PC-9 (cell line): ENCODE measurements at regions not wholly inside any gene's neighbourhood (a gene's known extent, or its start where the extent isn't known, plus 50 kb on each side); places are given as distances from the start of the nearest gene placed in this dataset.

Experiments used
- CTCF ChIP-seq: fragments of 200-600 bp; sonication (generic); conservative IDR thresholded peaks from 2 replicates; pipeline ENCODE4 v1.6.1; 2017; ENCODE audit warnings: mixed run types, antibody characterized with exemption, mild to moderate bottlenecking, moderate library complexity
- EZH2 ChIP-seq: fragments of 200-600 bp; sonication (generic); IDR thresholded peaks from 2 replicates; pipeline ENCODE4 v1.8.0; 2017; ENCODE audit warnings: antibody characterized with exemption, low read depth

GRCh38 chr13:44169018-44169911 lies 204.4 kb upstream of the SERP2 start:
- TF ChIP-seq EZH2 (no peak), CTCF (no peak)
